B cell (primary cell): ENCODE measurements at regions not wholly inside any gene's neighbourhood (a gene's known extent, or its start where the extent isn't known, plus 50 kb on each side); places are given as distances from the start of the nearest gene placed in this dataset.

Experiments
- CTCF ChIP-seq: fragments of 200-600 bp; IDR thresholded peaks from one replicate; pipeline ENCODE4 v1.8.0; 2022; ENCODE audit warnings: antibody characterized with exemption, mild to moderate bottlenecking
- EZH2 ChIP-seq: IDR thresholded peaks from 2 replicates; pipeline ENCODE4 v1.6.1; 2012; ENCODE audit warnings: borderline replicate concordance, low read depth, mild to moderate bottlenecking, moderate library complexity, low read length; ENCODE audit not compliant: insufficient read depth, poor library complexity, severe bottlenecking

GRCh38 chr13:68185444-68186141, 955.5 kb upstream of the PCDH9 start:
- TF ChIP-seq CTCF (no peak), EZH2 (no peak)
